HG03108 (cell line): ENCODE measurements at regions not wholly inside any gene's neighbourhood (a gene's known extent, or its start where the extent isn't known, plus 50 kb on each side); places are given as distances from the start of the nearest gene placed in this dataset.

Experiments
- ATAC-seq: cut with Tn5 transposase; IDR thresholded peaks from one replicate; pipeline ENCODE4 v1.9.1; 2021; ENCODE audit warnings: moderate library complexity; ENCODE audit not compliant: unreplicated experiment

GRCh38 chr9:101792475-101792874 lies 54.0 kb upstream of the GRIN3A start:
- no peak for ATAC-seq

DNA sequence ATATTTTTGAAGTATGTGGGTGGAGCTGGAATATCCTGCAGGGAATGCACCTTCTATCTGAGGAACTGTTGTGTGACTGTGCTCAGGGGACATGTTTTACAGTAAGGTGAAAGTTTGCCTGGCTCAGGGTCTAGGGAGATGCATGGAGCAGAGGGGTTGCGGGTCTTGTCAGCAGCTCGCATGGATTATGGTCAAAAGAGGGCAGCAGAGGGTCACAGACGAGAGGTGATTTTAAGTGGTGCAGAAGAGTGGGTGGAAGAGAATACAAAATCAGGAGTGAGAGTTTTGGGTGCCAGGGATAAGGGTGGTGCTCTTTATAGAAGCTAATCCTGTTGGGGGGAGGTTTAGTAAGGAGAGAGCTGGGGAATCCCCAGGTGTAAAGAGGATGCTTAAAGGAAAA lies 53.5 kb upstream of the GRIN3A start:
- ATAC-seq, result no peak

DNA sequence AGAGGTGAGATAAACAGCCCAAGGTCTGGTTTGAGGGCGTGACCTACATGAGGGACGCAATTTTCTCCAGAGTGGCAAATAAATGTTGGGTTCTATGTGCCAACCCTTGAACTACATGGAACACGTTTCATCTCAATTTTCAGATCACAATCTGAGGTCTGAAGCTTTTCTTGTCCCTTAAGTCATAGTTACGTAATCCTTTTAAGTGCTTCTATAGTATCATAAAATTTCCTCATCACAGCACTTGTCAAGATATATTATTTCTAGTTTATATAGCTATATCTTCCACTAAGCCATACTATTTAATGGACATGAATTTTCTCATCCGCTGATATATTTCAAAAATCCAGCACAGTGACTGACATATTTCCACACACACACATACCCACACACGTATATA lies 53.1 kb upstream of the GRIN3A start:
- ATAC-seq, result no peak
